Neural progenitor cell (in vitro differentiated cells): ENCODE measurements at regions not wholly inside any gene's neighbourhood (a gene's known extent, or its start where the extent isn't known, plus 50 kb on each side); places are given as distances from the start of the nearest gene placed in this dataset.
A peak's percentile ranks its signal among the peaks of the same experiment; 100 is the strongest.

Experiments
- DNase-seq: peaks from one replicate; pipeline ENCODE4 v3.0.0-alpha.2; 2016; ENCODE audit warnings: low spot score
- H2AFZ ChIP-seq: fragments of 200-600 bp; sonication (generic); replicated peaks from 2 replicates; pipeline ENCODE4 v1.6.1; 2016; ENCODE audit warnings: antibody characterized with exemption
- H3F3A ChIP-seq: fragments of 200-600 bp; sonication (generic); 2 replicates; pipeline ENCODE4 v1.6.1; 2016; ENCODE audit warnings: antibody characterized with exemption, low read depth
- H3K27ac ChIP-seq: fragments of 200-600 bp; sonication (generic); 2 replicates; pipeline ENCODE4 v1.5.1; 2016; ENCODE audit warnings: mild to moderate bottlenecking
- H3K27me3 ChIP-seq: fragments of 200-600 bp; sonication (generic); 2 replicates; pipeline ENCODE4 v1.6.1; 2016; ENCODE audit warnings: mild to moderate bottlenecking, moderate library complexity
- H3K36me3 ChIP-seq: fragments of 200-600 bp; sonication (generic); 2 replicates; pipeline ENCODE4 v1.5.1; 2016
- H3K4me1 ChIP-seq: fragments of 200-600 bp; sonication (generic); 2 replicates; pipeline ENCODE4 v1.6.1; 2016; ENCODE audit warnings: mixed run types
- H3K4me2 ChIP-seq: fragments of 200-600 bp; sonication (generic); 2 replicates; pipeline ENCODE4 v1.6.1; 2016
- H3K4me3 ChIP-seq: fragments of 200-600 bp; sonication (generic); 2 replicates; pipeline ENCODE4 v1.5.1; 2016
- H3K79me2 ChIP-seq: fragments of 200-600 bp; sonication (generic); 2 replicates; pipeline ENCODE4 v1.6.1; 2016; ENCODE audit warnings: low read depth
- H3K9ac ChIP-seq: fragments of 200-600 bp; sonication (generic); 2 replicates; pipeline ENCODE4 v1.6.1; 2016
- H3K9me3 ChIP-seq: fragments of 200-600 bp; sonication (generic); 2 replicates; pipeline ENCODE4 v1.5.1; 2016; ENCODE audit warnings: low read depth
- H4K20me1 ChIP-seq: fragments of 200-600 bp; sonication (generic); 2 replicates; pipeline ENCODE4 v1.6.1; 2016; ENCODE audit warnings: low read depth
- H3K27ac Mint-ChIP-seq: 3 replicates; pipeline ENCODE4 v1.8.0; 2021; ENCODE audit warnings: mixed read lengths
- H3K27me3 Mint-ChIP-seq: 2 replicates; pipeline ENCODE4 v1.8.0; 2022; ENCODE audit warnings: low read depth, mild to moderate bottlenecking, inconsistent platforms, moderate library complexity, mixed read lengths; ENCODE audit not compliant: insufficient read depth
- H3K36me3 Mint-ChIP-seq: 3 replicates; pipeline ENCODE4 v1.8.0; 2021; ENCODE audit warnings: mixed read lengths
- H3K4me1 Mint-ChIP-seq: 3 replicates; pipeline ENCODE4 v1.8.0; 2021; ENCODE audit warnings: mixed read lengths
- H3K4me3 Mint-ChIP-seq: 3 replicates; pipeline ENCODE4 v1.8.0; 2021; ENCODE audit warnings: mild to moderate bottlenecking, moderate library complexity, mixed read lengths
- H3K9me3 Mint-ChIP-seq: 3 replicates; pipeline ENCODE4 v1.8.0; 2020; ENCODE audit warnings: mixed read lengths
- EZH2 ChIP-seq: fragments of 200-600 bp; sonication (generic); IDR thresholded peaks from 2 replicates; pipeline ENCODE4 v1.6.1; 2017; ENCODE audit warnings: antibody characterized with exemption, mild to moderate bottlenecking, moderate library complexity
- EZH2phosphoT487 ChIP-seq: fragments of 200-600 bp; sonication (generic); IDR thresholded peaks from 2 replicates; pipeline ENCODE4 v1.6.1; 2017; ENCODE audit warnings: antibody characterized with exemption
- TF ChIP-seq, protein P1 (sequence below): fragments of 200-600 bp; sonication (generic); IDR thresholded peaks from 2 replicates; pipeline ENCODE4 v1.5.1; 2017; ENCODE audit warnings: antibody characterized with exemption, mild to moderate bottlenecking

DNA sequence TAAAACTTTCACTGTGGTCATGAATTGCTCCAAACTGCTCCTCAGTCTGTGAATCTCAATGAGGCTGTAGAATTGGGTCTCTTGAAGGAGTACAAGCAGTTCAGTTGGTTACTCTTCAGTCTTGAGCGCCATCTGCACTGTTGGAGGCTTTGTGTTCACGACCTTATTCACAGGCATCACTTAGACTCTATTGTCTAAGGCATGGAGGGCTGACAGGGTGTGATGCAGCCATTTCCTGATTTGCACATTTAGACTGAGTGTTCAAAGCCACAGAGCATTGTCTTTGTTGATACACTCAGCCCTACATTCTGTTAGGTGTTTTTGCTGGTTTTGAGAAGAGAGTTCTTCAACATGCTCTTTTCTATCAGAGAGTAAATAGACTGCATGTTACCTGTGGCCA is 355.9 kb upstream of the RIOK2 start:
- Mint-ChIP-seq H3K4me3 (no peak overlapping the region), H3K36me3 (no peaks in the 10 kb centered on the region), H3K27me3 (no peaks in the 10 kb centered on the region), H3K9me3 (peaks cover 7% of the 10 kb centered on the region), H3K27ac (no peak overlapping the region), H3K4me1 (peaks cover 7% of the 10 kb centered on the region)
- Histone ChIP-seq H3K9me3 (no peaks in the 10 kb centered on the region), H3K4me1 (no peaks in the 10 kb centered on the region), H3K79me2 (no peaks in the 10 kb centered on the region), H3K27me3 (no peaks in the 10 kb centered on the region), H2AFZ (no peak overlapping the region), H3K4me3 (no peak overlapping the region), H4K20me1 (no peaks in the 10 kb centered on the region), H3K4me2 (no peak overlapping the region), H3K27ac (no peak overlapping the region), H3K9ac (no peak overlapping the region), H3F3A (no peaks in the 10 kb centered on the region), H3K36me3 (no peaks in the 10 kb centered on the region)
- TF ChIP-seq, protein P1, sequence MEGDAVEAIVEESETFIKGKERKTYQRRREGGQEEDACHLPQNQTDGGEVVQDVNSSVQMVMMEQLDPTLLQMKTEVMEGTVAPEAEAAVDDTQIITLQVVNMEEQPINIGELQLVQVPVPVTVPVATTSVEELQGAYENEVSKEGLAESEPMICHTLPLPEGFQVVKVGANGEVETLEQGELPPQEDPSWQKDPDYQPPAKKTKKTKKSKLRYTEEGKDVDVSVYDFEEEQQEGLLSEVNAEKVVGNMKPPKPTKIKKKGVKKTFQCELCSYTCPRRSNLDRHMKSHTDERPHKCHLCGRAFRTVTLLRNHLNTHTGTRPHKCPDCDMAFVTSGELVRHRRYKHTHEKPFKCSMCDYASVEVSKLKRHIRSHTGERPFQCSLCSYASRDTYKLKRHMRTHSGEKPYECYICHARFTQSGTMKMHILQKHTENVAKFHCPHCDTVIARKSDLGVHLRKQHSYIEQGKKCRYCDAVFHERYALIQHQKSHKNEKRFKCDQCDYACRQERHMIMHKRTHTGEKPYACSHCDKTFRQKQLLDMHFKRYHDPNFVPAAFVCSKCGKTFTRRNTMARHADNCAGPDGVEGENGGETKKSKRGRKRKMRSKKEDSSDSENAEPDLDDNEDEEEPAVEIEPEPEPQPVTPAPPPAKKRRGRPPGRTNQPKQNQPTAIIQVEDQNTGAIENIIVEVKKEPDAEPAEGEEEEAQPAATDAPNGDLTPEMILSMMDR: no peak
- TF ChIP-seq EZH2: no peak
- DNase-seq: peak; percentile 4

DNA sequence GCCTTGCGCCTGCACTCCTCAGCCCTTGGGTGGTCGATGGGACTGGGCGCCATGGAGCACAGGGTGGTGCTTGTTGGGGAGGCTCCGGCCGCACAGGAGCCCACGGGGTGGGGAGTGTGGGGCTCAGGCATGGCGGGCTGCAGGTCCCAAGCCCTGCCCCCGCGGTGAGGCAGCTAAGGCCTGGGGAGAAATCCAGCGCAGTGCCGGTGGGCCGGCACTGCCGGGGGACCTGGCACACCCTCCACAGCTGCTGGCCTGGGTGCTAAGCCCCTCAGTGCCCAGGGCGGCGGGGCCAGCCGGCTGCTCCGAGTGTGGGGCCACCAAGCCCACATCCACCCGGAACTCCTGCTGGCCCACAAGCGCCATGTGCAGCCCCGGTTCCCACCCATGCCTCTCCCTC is 358.8 kb upstream of the RIOK2 start:
- no peak for DNase-seq
- Histone ChIP-seq H3K27ac (no peak overlapping the region), H3K9ac (no peak overlapping the region), H3K4me3 (no peak overlapping the region), H3F3A (no peaks in the 10 kb centered on the region), H3K4me1 (peaks cover 12% of the 10 kb centered on the region), H3K4me2 (no peak overlapping the region), H2AFZ (no peak overlapping the region), H3K36me3 (no peaks in the 10 kb centered on the region), H4K20me1 (no peaks in the 10 kb centered on the region), H3K79me2 (no peaks in the 10 kb centered on the region), H3K27me3 (no peaks in the 10 kb centered on the region), H3K9me3 (no peaks in the 10 kb centered on the region)
- Mint-ChIP-seq H3K4me1 (peaks cover 17% of the 10 kb centered on the region), H3K9me3 (peaks cover 7% of the 10 kb centered on the region), H3K36me3 (no peaks in the 10 kb centered on the region), H3K27ac (no peak overlapping the region), H3K27me3 (no peaks in the 10 kb centered on the region), H3K4me3 (no peak overlapping the region)
- TF ChIP-seq, protein P1: no peak
- no peak for TF ChIP-seq EZH2phosphoT487
- no peak for TF ChIP-seq EZH2

DNA sequence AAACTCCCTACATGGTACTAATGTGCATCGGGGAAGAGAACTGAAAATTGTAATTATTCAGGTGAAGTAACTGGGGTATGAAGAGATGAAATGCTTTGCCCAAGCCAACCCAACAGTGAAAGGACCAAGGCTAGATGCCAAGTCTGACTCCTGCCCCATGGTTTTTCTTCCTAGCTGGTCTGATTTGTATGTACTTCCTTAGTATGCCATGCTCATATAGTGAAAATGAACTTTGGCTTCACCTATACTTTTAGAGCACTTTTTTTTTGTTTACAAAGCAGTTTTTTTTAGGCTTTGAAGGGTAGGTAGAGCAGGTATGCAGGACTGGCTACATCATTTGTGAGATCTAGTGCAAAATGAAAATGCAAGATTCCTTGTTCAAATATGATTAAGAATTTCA is 359.4 kb upstream of the RIOK2 start:
- Histone ChIP-seq H3K4me1 (peaks cover 12% of the 10 kb centered on the region), H3F3A (no peaks in the 10 kb centered on the region), H3K27ac (no peak overlapping the region), H3K9ac (no peak overlapping the region), H3K4me2 (no peak overlapping the region), H4K20me1 (no peaks in the 10 kb centered on the region), H3K79me2 (no peaks in the 10 kb centered on the region), H3K9me3 (no peaks in the 10 kb centered on the region), H3K27me3 (no peaks in the 10 kb centered on the region), H2AFZ (no peak overlapping the region), H3K4me3 (no peak overlapping the region), H3K36me3 (no peaks in the 10 kb centered on the region)
- no peak overlapping the region for H3K4me3 Mint-ChIP-seq
- H3K27ac Mint-ChIP-seq: no peak overlapping the region
- H3K9me3 Mint-ChIP-seq: peaks cover 7% of the 10 kb centered on the region
- no peaks in the 10 kb centered on the region for H3K27me3 Mint-ChIP-seq
- no peaks in the 10 kb centered on the region for H3K36me3 Mint-ChIP-seq
- no peak for DNase-seq
- TF ChIP-seq EZH2 (no peak), EZH2phosphoT487 (no peak)
- TF ChIP-seq, protein P1: no peak
- peaks cover 17% of the 10 kb centered on the region for H3K4me1 Mint-ChIP-seq

DNA sequence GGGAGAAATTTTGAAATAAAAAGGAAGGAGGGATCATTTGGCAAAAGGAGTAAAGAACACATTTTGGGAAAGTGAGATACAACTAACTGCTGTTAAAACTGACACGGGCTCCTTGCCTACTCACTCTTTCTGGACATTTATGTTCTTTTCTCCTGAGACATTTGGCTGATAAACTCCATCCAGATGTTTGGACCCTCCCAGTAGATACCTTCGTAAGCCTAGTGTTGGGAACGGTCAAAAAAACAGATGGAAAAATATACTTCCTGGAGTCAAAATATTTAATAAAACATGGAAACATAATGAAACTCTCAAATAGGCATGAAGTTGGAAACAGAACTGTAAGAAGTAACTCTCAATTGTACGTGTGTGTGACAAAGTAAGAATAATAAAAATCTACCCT is 360.1 kb upstream of the RIOK2 start:
- H2AFZ ChIP-seq: no peak overlapping the region
- H3K4me3 Mint-ChIP-seq: no peak overlapping the region

More for the DNA sequence above, 360.1 kb upstream of the RIOK2 start:
- Histone ChIP-seq H3K36me3 (no peaks in the 10 kb centered on the region), H3K4me2 (no peak overlapping the region), H3F3A (no peaks in the 10 kb centered on the region), H3K79me2 (no peaks in the 10 kb centered on the region), H3K4me1 (peaks cover 12% of the 10 kb centered on the region), H3K27me3 (no peaks in the 10 kb centered on the region), H3K9me3 (no peaks in the 10 kb centered on the region), H4K20me1 (no peaks in the 10 kb centered on the region), H3K27ac (no peak overlapping the region), H3K9ac (no peak overlapping the region), H3K4me3 (no peak overlapping the region)
- Mint-ChIP-seq H3K9me3 (peaks cover 5% of the 10 kb centered on the region), H3K36me3 (no peaks in the 10 kb centered on the region), H3K27ac (no peak overlapping the region), H3K4me1 (peaks cover 14% of the 10 kb centered on the region), H3K27me3 (no peaks in the 10 kb centered on the region)
- TF ChIP-seq EZH2: no peak
- TF ChIP-seq, protein P1: no peak
- TF ChIP-seq EZH2phosphoT487: no peak
- no peak for DNase-seq
